ENCODE measurements at regions not wholly inside any gene's neighbourhood (a gene's known extent, or its start where the extent isn't known, plus 50 kb on each side); places are given as distances from the start of the nearest gene placed in this dataset.

DNA sequence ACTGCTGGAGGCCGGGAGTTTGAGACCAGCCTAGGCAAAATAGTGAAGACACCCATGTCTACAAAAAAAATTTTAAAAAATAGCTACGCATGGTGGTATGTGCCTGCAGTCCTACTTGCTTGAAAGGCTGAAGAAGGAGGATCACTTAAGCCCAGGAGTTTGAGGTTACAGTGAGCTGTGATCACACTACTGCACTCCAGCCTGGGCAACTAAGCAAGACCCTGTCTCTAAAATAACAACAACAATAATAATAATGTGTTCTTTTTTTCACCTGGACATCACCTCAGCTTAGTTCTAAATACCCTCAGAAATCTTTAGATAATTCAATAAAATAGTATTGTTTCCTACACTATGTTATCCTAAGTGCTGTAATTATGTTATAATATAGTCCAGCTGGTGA is 397.1 kb upstream of the ZNF804A start:
- H3K4me3 ChIP-seq (ENCODE audit: control insufficient read depth in 2 of 3, extremely low read depth in 1 of 3, insufficient read depth in 2 of 3, low read depth in 1 of 3, low read length in 3 of 3) = no peak overlapping the region

DNA sequence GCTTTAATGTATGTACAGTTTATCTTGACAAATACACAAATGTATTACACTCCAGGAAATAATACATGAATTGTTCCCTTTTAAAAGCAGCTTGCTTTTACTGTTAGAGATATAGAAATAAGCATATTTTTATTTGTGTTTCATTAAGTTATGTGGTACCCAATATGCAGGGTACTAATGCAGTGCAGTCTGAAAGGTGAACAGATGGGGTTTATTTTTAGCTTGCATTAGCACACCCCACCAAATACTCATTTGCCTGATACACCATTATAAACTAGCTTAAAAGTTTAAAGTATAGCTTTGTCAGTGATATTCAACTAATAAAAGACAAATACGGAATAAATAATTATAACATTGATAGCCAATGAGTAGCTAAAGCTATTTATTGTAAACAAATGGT is 394.7 kb upstream of the ZNF804A start:
- Histone ChIP-seq H3K4me2 (ENCODE audit: control insufficient read depth, extremely low read depth, insufficient read depth, low read depth, low read length) (no peak overlapping the region), H3K4me3 (ENCODE audit: control insufficient read depth in 2 of 3, extremely low read depth in 1 of 3, insufficient read depth in 2 of 3, low read depth in 1 of 3, low read length in 3 of 3) (no peak overlapping the region), H3K27ac (ENCODE audit: control insufficient read depth, insufficient read depth, low read length) (no peak overlapping the region), H3K9me1 (ENCODE audit: control insufficient read depth, extremely low read depth, insufficient read depth, low read length) (no peaks in the 10 kb centered on the region), H3K4me1 (ENCODE audit: control insufficient read depth, extremely low read depth, insufficient read depth, low read length) (no peaks in the 10 kb centered on the region), H3K36me3 (ENCODE audit: control insufficient read depth in 2 of 2, extremely low read depth in 1 of 2, insufficient read depth in 2 of 2, low read length in 2 of 2) (no peaks in the 10 kb centered on the region), H2AFZ (ENCODE audit: control insufficient read depth, low read length) (no peak overlapping the region), H3K27me3 (ENCODE audit: control insufficient read depth, extremely low read depth, insufficient read depth, low read length) (no peaks in the 10 kb centered on the region), H3K9me3 (ENCODE audit: control insufficient read depth, low read depth, low read length) (no peaks in the 10 kb centered on the region), H3K79me2 (ENCODE audit: control insufficient read depth, insufficient read depth, low read length) (no peaks in the 10 kb centered on the region), H4K20me1 (ENCODE audit: control insufficient read depth, extremely low read depth, insufficient read depth, low read length) (no peaks in the 10 kb centered on the region), H3K9ac (ENCODE audit: control insufficient read depth, extremely low read depth, insufficient read depth, low read length) (no peak overlapping the region)
- dilution Hi-C loops (cut with MboI; ENCODE audit: extremely low pct_ligation_motif_present, low sequenced_read_pairs) = no loop called here
- no peak for FAIRE-seq
- DNase-seq (ENCODE audit: low read depth, low spot score) = no peak
- no peak for TF ChIP-seq EZH2 (IDR thresholded peaks at IDR 0.05; ENCODE audit: low read length)

More for the DNA sequence above, 397.1 kb upstream of the ZNF804A start:
- dilution Hi-C loops (cut with MboI; ENCODE audit: extremely low pct_ligation_motif_present, low sequenced_read_pairs) = no loop called here
- no peak overlapping the region for H3K4me2 ChIP-seq (ENCODE audit: control insufficient read depth, extremely low read depth, insufficient read depth, low read depth, low read length)
- no peaks in the 10 kb centered on the region for H3K4me1 ChIP-seq (ENCODE audit: control insufficient read depth, extremely low read depth, insufficient read depth, low read length)
- no peaks in the 10 kb centered on the region for H3K36me3 ChIP-seq (ENCODE audit: control insufficient read depth in 2 of 2, extremely low read depth in 1 of 2, insufficient read depth in 2 of 2, low read length in 2 of 2)
- no peak overlapping the region for H2AFZ ChIP-seq (ENCODE audit: control insufficient read depth, low read length)
- H3K27me3 ChIP-seq (ENCODE audit: control insufficient read depth, extremely low read depth, insufficient read depth, low read length) = no peaks in the 10 kb centered on the region
- no peaks in the 10 kb centered on the region for H3K9me3 ChIP-seq (ENCODE audit: control insufficient read depth, low read depth, low read length)
- no peak for FAIRE-seq
- H3K9ac ChIP-seq (ENCODE audit: control insufficient read depth, extremely low read depth, insufficient read depth, low read length) = no peak overlapping the region
- no peak for DNase-seq (ENCODE audit: low read depth, low spot score)
- TF ChIP-seq EZH2 (IDR thresholded peaks at IDR 0.05; ENCODE audit: low read length) = no peak
- TF ChIP-seq, protein P1, sequence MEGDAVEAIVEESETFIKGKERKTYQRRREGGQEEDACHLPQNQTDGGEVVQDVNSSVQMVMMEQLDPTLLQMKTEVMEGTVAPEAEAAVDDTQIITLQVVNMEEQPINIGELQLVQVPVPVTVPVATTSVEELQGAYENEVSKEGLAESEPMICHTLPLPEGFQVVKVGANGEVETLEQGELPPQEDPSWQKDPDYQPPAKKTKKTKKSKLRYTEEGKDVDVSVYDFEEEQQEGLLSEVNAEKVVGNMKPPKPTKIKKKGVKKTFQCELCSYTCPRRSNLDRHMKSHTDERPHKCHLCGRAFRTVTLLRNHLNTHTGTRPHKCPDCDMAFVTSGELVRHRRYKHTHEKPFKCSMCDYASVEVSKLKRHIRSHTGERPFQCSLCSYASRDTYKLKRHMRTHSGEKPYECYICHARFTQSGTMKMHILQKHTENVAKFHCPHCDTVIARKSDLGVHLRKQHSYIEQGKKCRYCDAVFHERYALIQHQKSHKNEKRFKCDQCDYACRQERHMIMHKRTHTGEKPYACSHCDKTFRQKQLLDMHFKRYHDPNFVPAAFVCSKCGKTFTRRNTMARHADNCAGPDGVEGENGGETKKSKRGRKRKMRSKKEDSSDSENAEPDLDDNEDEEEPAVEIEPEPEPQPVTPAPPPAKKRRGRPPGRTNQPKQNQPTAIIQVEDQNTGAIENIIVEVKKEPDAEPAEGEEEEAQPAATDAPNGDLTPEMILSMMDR (optimal IDR thresholded peaks at IDR 0.05 in 1 of 3, IDR thresholded peaks at IDR 0.05 in 1 of 3, conservative IDR thresholded peaks at IDR 0.05 in 1 of 3; ENCODE audit: extremely low read depth in 1 of 3, insufficient read depth in 2 of 3, low read length in 3 of 3) = no peak
- no peaks in the 10 kb centered on the region for H3K9me1 ChIP-seq (ENCODE audit: control insufficient read depth, extremely low read depth, insufficient read depth, low read length)
- no peaks in the 10 kb centered on the region for H4K20me1 ChIP-seq (ENCODE audit: control insufficient read depth, extremely low read depth, insufficient read depth, low read length)
- H3K27ac ChIP-seq (ENCODE audit: control insufficient read depth, insufficient read depth, low read length) = no peak overlapping the region
- H3K79me2 ChIP-seq (ENCODE audit: control insufficient read depth, insufficient read depth, low read length) = no peaks in the 10 kb centered on the region

DNA sequence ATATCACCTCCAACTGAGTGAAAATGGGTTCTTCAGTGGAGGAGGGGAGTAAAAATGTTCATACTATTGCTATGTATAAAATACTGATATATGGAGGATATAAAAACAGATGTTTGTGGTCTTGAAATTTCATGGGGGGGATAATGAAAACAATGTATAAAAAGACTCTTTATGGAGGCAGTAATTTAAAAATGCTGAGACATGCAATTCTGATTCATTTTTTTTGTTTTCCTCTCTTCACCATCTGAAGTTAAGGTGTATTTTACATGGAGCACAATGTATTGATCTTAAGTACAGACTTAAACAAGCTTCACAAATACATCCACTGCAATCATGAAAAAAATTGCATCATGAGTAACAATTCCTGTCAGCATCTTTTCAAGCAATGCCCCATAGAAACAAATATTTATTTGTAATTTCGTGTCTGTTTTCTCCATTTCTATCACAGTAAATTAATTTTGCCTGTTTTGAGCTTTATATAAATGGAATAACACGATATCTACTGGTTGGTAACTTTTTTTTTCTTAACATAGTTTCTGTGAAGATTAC is 393.2 kb upstream of the ZNF804A start:
- no peaks in the 10 kb centered on the region for H3K36me3 ChIP-seq (ENCODE audit: control insufficient read depth in 2 of 2, extremely low read depth in 1 of 2, insufficient read depth in 2 of 2, low read length in 2 of 2)
- no peak for FAIRE-seq

More for the DNA sequence above, 393.2 kb upstream of the ZNF804A start:
- H3K4me1 ChIP-seq (ENCODE audit: control insufficient read depth, extremely low read depth, insufficient read depth, low read length) = no peaks in the 10 kb centered on the region
- H3K79me2 ChIP-seq (ENCODE audit: control insufficient read depth, insufficient read depth, low read length) = no peaks in the 10 kb centered on the region
- no peaks in the 10 kb centered on the region for H4K20me1 ChIP-seq (ENCODE audit: control insufficient read depth, extremely low read depth, insufficient read depth, low read length)
- dilution Hi-C loops (cut with MboI; ENCODE audit: extremely low pct_ligation_motif_present, low sequenced_read_pairs) = no loop called here
- no peak overlapping the region for H2AFZ ChIP-seq (ENCODE audit: control insufficient read depth, low read length)
- no peak overlapping the region for H3K4me2 ChIP-seq (ENCODE audit: control insufficient read depth, extremely low read depth, insufficient read depth, low read depth, low read length)
- TF ChIP-seq, protein P1 (optimal IDR thresholded peaks at IDR 0.05 in 1 of 3, IDR thresholded peaks at IDR 0.05 in 1 of 3, conservative IDR thresholded peaks at IDR 0.05 in 1 of 3; ENCODE audit: extremely low read depth in 1 of 3, insufficient read depth in 2 of 3, low read length in 3 of 3) = no peak
- no peak for TF ChIP-seq EZH2 (IDR thresholded peaks at IDR 0.05; ENCODE audit: low read length)
- H3K9me3 ChIP-seq (ENCODE audit: control insufficient read depth, low read depth, low read length) = no peaks in the 10 kb centered on the region
- H3K27ac ChIP-seq (ENCODE audit: control insufficient read depth, insufficient read depth, low read length) = no peak overlapping the region
- no peaks in the 10 kb centered on the region for H3K27me3 ChIP-seq (ENCODE audit: control insufficient read depth, extremely low read depth, insufficient read depth, low read length)
- H3K9me1 ChIP-seq (ENCODE audit: control insufficient read depth, extremely low read depth, insufficient read depth, low read length) = no peaks in the 10 kb centered on the region
- H3K4me3 ChIP-seq (ENCODE audit: control insufficient read depth in 2 of 3, extremely low read depth in 1 of 3, insufficient read depth in 2 of 3, low read depth in 1 of 3, low read length in 3 of 3) = no peak overlapping the region
- no peak overlapping the region for H3K9ac ChIP-seq (ENCODE audit: control insufficient read depth, extremely low read depth, insufficient read depth, low read length)
- DNase-seq (ENCODE audit: low read depth, low spot score) = no peak

All from keratinocyte (primary cell).